GM06990 (cell line): ENCODE measurements at regions not wholly inside any gene's neighbourhood (a gene's known extent, or its start where the extent isn't known, plus 50 kb on each side); places are given as distances from the start of the nearest gene placed in this dataset.
"Not testable (repeated sequence)": the region's sequence is repeated elsewhere in the genome, so short reads cannot be mapped to it uniquely, and the experiment has no call there.

Source experiments
- DNase-seq: peaks from one replicate; pipeline ENCODE4 v3.0.0-alpha.2; 2011; ENCODE audit not compliant: insufficient read length; ENCODE audit errors: extremely low read depth
- H3K27me3 ChIP-seq: replicated peaks from 2 replicates; pipeline ENCODE4 v1.6.0; 2011; ENCODE audit warnings: low read length; ENCODE audit not compliant: control insufficient read depth, insufficient read depth
- H3K36me3 ChIP-seq: 2 replicates; pipeline ENCODE4 v1.5.1; 2011; ENCODE audit warnings: low read length; ENCODE audit not compliant: control insufficient read depth, insufficient read depth
- H3K4me3 ChIP-seq: replicated peaks from 2 replicates; pipeline ENCODE4 v1.5.1; 2011; ENCODE audit warnings: low read depth, mild to moderate bottlenecking, control low read depth, low read length
- CTCF ChIP-seq: IDR thresholded peaks from 2 replicates; pipeline ENCODE4 v1.5.1; 2011; ENCODE audit warnings: low read length, control low read depth, mild to moderate bottlenecking, inconsistent platforms; ENCODE audit not compliant: insufficient read depth, poor library complexity, severe bottlenecking

DNA sequence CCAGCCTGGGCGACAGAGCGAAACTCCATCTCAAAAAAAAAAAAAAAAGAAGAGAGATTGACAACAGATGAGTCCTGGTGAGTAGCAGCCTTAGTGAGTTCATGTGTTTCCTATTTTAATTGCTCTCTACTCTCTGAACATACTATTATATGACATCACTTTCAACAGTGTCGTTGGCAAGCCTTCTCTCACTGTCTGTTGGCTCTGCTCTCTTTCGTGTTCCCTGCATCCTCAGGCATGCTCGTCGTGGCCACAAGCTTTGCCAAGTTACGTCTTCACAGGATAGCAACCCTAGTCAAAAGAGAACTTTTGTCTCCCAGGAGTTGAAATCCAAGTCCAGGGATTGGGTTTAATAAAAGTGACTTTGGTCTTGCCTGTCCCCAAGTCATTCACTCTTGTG, 117.1 kb upstream of the EGFL6 start:
- no peak for DNase-seq
- TF ChIP-seq CTCF, result no peak
- Histone ChIP-seq H3K36me3 (no peaks in the 10 kb centered on the region), H3K4me3 (no peak overlapping the region), H3K27me3 (no peaks in the 10 kb centered on the region)

DNA sequence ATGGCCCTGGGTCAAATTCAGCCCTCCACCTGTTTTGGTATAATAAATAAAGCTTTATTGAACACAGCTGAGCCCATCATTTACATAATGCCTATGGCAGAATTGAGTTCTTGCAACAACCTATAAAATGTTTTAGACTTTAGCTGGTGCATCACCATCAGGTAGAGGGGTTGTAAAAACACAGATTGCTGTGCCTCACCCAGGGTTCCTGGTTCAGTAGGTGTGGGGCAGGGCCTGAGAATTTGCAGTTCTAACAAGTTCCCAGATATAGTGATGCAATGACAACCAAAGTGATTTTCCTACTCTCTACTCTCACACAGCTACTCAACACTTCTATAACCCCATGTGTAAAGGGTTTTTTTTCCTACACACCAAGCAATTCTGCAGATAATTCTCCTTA, 120.0 kb upstream of the EGFL6 start:
- no peaks in the 10 kb centered on the region for H3K27me3 ChIP-seq
- no peak for DNase-seq
- no peak overlapping the region for H3K4me3 ChIP-seq
- H3K36me3 ChIP-seq, result no peaks in the 10 kb centered on the region
- no peak for TF ChIP-seq CTCF

- H3K36me3 ChIP-seq, result no peaks in the 10 kb centered on the region
- no peaks in the 10 kb centered on the region for H3K27me3 ChIP-seq
- H3K4me3 ChIP-seq, result no peak overlapping the region
- DNase-seq, result no peak
- no peak for TF ChIP-seq CTCF
These were observed 120.5 kb upstream of the EGFL6 start for GRCh38 chrX:13448941-13449340.

DNA sequence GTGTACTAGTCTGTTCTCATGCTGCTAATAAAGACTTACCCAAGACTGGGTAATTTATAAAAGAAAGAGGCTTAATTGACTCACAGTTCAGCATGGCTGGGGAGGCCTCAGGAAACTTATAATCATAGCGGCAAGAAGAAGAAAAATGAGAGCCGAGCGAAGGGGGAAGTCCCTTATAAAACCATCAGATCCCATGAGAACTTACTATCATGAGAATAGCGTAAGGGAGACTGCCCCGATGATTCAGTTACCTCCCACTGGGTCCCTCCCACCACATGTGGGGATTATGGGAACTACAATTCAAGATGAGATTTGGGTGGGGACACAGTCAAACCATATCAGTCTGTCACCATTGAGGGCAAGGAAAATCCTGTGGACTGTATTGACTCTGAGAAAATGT, 121.8 kb upstream of the ATXN3L start:
- DNase-seq, H3K27me3 ChIP-seq, H3K4me3 ChIP-seq, H3K36me3 ChIP-seq: not testable (repeated sequence)

DNA sequence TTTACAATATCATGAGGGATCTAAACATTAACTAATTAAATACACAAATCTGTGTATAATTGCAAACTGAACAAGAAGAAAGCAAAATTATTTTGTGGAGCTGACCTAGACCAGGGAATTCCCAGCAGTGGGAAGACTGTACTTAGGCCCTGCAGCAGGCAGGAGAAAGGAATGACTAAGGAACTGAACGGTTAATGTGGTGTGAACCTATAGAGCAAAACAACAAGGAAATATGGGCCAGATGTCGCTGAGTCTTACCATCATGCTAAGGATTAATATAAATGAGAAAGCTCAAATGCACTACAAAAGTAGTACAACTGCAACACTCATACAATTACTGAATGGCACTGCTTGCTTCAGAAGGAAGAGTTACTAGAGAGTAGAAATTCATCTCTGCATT, 120.3 kb upstream of the ATXN3L start:
- Histone ChIP-seq H3K27me3 (no peaks in the 10 kb centered on the region), H3K4me3 (no peak overlapping the region), H3K36me3 (no peaks in the 10 kb centered on the region)
- DNase-seq, result no peak
- TF ChIP-seq CTCF, result no peak

GRCh38 chrX:13433298-13433605, 113.4 kb upstream of the ATXN3L start:
- Histone ChIP-seq H3K36me3 (no peaks in the 10 kb centered on the region), H3K27me3 (no peaks in the 10 kb centered on the region), H3K4me3 (no peak overlapping the region)
- no peak for TF ChIP-seq CTCF
- no peak for DNase-seq
